SK-MEL-5 (cell line): ENCODE measurements at regions not wholly inside any gene's neighbourhood (a gene's known extent, or its start where the extent isn't known, plus 50 kb on each side); places are given as distances from the start of the nearest gene placed in this dataset.

Experiments used
- DNase-seq: peaks from one replicate; pipeline ENCODE4 v3.0.0-alpha.2; 2016; ENCODE audit warnings: low read depth, low spot score
- in situ Hi-C: cut with HindIII; loops from 2 replicates; pipeline ENCODE4 v1.10.0; 2016; ENCODE audit warnings: low sequenced_read_pairs, high pct_unique_total_duplicates, low pct_unique_long_range_greater_than_20kb

DNA sequence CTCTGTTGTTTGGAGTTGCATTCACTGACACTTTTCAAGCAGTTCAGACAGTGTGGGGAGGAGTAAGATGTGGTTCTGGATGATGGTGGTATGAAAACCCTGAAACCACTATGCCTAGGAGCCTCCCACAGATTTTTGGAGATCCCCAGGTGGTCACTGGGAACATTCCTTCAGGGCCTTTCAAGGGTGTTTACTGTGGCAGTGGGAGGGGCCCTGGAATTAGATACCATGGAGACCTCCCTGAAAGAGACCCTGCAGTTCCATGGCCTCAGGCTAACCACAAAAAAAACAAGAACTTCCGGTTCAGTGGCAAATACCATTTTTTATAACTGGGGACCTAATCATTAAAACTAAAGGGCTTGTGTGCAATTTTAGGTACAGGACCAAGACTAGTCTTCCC lies 79.9 kb downstream of the TMEM100 start:
- in situ Hi-C loops = no loop called here
- no peak for DNase-seq

DNA sequence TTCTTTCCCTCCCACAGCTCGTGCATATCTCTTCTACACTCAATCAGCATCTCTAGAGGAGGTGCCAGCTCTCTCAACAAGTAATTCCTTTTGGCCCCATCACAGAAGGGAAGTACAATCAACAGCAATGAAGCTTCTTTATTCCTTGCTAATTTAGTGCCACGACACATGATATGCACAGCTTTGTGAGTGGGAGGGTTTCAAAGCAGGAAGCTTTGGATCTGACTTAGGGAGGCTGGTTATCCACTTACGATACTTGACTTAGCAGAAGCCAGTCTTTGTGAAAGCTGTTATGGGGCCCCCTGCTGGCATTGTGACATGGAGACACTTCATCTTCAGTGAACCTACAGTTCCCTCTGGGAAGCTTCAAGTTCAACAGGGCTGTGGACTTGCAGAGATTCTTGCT lies 81.0 kb downstream of the TMEM100 start:
- peak; percentile 88 for DNase-seq
- in situ Hi-C loops = no loop called here

DNA sequence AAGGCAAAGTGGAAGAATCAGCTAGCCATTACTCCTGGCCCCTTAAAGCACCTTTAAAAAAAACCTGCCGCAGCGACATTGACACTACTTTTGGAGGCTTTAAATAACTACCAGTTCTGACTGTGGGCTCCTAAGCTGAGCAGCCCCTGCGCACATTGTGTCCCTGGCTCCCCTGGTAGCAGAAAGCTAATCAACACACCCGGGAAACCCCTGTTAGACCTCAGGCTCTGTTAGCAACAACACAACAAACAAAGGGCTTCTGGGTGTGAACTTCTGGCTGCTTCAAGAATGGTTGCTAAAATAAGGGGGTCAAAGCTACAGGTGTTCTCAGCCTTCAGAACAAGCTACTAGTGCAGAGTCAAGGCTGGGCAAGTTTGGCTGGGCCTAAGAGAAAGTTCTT lies 83.6 kb downstream of the TMEM100 start:
- in situ Hi-C loops = loop anchor here (5.0 kb wide), 1 partner anchor 133 kb away; no protein-coding TSS in a partner anchor

DNA sequence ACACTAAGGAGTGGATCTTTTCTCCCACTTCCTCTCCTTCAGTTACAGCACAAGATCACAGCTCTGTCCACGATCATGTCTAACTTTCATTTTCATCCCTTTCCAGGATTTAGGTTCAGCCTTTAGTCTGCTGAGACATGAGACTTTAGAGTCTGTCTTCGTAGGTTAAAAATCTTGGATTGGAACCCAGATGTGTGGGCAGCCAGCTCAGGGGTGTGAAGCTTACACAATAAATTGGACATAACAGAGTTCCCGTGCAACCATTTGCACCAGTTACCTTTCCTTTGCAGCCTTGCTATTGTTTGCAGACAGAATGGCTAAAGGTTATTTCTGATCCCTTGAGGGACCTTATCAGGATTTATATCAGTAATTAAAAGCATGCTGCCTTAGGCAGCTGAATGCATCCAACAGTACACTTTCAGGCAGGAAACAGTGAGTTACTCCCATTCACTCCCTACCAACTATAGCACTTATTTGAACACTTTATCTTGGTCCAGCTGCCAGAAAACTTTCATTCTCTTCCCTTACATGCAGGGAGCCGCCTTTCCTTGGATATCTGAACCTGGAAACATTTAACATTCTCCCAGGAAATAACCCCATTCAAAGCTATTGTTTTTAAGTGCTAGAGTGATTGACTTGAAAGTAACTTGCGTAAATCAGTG lies 87.3 kb downstream of the TMEM100 start:
- peak; percentile 17 for DNase-seq
- in situ Hi-C loops = loop anchor here (5.0 kb wide), 1 partner anchor 137 kb away; no protein-coding TSS in a partner anchor

More for the DNA sequence above, 83.6 kb downstream of the TMEM100 start:
- DNase-seq = no peak

DNA sequence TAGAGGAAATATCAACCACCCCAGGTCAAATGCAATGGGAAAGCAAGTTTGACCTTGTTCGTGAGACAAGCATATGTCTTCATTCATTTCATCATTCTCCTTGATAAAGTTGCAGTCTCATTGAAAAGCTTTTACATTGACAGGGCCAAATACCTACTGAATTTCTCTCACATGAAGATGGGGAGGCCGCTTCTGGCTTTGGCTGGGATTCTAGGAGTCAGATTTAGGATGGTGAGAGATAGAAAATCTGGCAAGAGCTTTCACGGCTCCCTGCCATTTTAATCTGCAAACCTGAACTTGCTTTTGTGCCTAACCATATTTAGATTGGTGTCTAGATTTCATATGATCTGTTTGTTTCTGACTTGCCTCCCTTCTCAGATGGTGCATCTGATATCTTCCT lies 88.0 kb downstream of the TMEM100 start:
- DNase-seq = no peak
- in situ Hi-C loops = loop anchor here (5.0 kb wide), 1 partner anchor 138 kb away; no protein-coding TSS in a partner anchor

DNA sequence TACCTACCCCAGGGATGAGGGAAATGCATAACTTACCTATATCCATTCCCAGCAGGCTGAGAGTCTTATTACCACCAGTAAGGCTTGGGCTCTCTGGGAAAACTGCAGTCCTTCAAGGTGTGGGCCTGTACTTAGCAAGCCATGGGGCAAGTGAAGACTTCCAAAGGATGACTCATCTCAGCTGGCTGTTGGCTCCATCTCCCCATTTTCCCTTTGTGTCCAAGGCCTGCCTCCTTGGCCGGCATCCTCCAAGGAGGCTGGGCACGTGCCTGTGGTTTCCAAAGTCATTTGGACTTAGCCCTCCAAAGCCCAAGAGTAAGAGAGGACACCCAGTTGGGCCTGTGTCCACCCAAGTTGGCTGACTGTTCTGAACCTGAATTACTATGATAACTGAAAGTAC lies 89.8 kb downstream of the TMEM100 start:
- in situ Hi-C loops = no loop called here
- no peak for DNase-seq

DNA sequence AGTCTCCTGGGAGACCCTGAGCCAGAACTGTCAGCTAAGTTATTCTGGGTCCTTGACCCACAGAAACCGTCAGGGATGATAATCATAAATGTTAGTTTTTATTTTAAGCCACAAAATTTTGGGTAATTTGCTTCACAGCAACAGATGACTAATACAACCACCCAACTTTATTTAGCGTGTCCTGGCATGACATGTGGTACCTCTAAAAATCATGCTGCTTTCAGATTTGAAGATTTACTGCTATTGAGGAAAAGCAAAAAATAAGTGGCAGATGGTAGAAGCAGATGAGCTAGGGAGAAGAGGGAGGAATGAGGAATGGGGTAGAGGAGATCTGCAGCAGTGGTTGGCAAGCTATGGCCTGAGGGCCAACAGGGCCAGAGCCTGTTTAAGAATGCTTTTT lies 90.4 kb downstream of the TMEM100 start:
- in situ Hi-C loops = no loop called here
- DNase-seq = no peak

DNA sequence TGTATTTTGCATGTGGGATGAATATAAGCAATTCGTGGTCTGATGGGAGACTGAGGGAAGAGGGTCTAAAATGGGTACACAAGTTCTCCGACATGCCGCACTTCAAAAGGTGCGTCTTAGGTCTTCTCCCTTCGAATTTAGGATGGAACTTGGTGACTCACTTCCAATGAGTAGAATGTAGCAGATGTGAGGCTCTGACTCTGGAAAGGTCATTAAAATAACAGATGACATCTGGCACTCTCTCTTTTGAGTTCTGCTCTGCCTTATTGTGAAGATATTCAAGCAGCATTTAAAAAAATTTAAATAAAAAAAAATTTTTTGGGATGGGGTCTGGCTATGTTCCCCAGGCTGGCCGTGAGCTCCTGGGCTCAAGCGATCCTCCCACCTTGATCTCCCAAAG lies 92.7 kb downstream of the TMEM100 start:
- in situ Hi-C loops = no loop called here
- DNase-seq = no peak

DNA sequence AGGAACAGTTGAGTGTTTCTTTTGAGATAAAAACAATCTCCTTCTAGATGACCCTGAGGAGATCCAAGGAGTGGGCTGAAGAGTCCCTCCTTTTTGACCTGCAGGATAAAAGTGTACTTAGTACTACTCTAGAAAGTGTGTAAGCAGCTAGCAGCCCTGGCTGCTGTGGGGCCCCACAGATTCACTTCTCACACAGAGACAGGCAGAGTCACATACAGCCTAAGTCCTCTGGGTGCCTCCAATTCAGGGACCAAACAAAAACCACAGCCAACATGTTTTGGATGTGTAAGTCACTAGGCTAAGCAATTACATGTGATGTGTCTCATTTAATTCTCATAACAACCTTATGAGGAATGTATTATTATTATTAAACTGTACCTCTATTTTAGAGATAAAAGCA lies 97.1 kb downstream of the TMEM100 start:
- DNase-seq = no peak
- in situ Hi-C loops = no loop called here

DNA sequence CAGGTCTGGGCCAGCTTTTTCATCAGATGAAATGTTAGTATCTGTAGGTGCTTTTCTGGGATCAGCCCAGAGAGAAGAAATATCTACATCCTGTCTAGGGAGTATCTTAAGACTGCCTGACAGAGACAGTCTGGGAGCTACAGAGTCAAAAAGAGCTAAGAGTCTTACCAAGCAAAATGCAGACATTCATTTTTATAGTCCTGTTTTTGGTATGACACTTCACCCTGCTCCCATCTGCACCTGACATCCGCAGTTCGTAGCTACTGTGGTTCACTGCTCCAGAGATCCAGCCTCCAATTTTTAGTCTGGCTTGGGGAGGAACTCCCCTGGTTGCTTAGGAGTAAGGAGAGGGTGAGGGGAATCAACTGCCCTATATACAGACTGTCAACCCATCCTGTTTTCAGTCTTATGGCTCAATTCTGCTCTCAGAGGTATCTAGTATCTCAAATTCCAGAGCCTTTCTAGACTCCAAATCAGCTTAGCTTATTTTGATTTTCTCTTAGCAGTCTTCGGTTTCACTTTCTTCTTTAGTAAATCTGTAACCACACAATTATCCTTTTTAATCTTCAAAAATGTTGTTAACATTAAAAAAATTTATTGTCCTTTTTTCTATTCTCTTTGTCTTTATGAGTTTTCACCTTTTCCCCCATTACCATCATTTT lies 97.8 kb downstream of the TMEM100 start:
- in situ Hi-C loops = no loop called here
- no peak for DNase-seq

DNA sequence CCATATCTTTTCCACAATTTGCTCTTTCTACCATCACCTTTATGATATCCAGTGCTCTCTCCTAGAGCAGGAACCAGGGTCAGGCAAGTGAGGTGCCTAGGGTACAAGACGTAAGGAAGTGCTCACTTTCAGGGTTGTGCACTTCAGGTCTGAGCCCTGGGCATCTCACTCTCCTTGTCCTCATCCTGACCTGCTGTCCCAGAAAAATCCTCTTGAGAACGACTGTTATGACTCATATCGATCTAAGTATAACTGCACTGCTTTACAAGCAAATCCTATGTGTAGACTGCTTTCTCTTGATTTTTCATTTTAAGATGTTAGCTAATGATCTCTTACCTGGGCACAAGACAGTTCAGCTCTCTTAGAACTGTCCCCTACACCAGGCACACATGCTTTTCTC lies 100.1 kb downstream of the TMEM100 start:
- DNase-seq = no peak
- in situ Hi-C loops = no loop called here

DNA sequence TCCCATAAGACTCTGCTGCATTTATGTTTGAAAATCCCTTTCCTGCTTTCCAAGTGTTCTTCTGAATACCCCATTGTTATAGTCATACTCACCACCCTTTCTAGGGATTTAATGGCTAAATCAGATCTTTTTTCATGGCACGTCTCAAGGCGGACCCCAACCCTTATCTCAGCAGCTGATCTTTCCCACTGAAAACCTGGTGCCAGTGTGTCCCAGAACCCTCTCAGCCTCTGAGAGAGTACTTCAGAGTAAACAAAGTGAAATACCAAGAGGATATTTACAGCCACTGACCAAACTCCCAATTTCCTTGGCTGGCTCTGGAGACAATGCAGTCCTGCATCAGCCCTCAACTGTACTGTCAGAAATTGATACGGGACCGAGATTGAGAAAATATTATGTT lies 101.7 kb downstream of the TMEM100 start:
- DNase-seq = no peak
- in situ Hi-C loops = no loop called here

DNA sequence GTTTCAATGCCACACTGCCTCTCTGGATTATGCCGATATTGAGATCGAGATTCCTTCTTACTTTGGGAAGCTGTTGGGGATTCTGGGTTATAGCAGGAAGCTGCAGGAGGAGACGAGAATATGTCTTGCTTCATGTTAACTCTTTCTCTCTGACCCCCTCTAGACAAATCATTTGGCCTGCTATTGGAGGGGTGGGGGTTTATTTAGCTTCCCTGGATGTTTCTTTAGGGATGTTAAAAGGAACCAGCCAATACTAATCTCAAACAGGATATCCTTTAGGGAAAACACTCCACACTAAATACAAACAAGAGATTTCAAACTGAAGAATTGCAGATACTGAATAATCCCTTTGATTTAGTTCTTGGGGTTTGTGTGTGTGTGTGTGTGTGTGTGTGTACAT lies 102.6 kb downstream of the TMEM100 start:
- DNase-seq = no peak
- in situ Hi-C loops = no loop called here

DNA sequence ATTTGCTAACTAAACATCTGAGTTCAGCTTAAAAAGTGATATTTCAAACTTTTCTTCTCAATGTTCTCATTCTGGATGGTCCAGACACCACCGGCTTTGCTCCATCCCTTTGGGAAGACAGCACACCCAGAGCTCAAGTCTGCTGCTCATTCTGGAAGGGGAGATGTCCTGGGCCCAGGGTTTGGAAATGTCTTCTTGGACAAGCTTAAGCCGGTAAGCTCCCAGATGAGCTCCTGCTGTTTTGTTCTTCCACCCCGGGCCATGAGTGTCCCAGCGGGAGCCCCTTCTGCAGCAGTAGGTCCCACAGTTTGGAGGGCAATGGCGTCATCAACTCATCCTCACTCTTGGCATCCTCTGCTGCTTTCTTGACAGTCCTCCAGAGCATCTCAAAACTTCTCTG lies 105.2 kb downstream of the TMEM100 start:
- DNase-seq = no peak
- in situ Hi-C loops = no loop called here

DNA sequence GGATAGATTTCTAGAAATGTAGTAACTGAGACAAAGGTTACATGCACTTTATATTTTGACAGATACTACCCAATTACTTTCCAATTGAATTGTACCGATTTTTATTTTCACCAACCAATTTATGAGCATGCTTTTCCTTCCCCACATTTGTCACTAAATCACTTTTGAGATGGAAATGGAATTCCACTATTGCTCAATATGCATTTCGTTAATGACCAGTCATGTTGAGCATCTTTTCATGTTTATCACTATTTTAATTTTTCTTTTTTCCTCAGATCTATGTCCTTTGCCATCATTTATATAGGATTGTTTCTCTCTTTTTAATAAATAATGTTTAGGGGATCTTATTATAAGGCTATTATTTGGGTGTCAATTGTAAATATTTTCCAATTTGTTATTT lies 102.8 kb upstream of the SMIM36 start:
- in situ Hi-C loops = no loop called here
- DNase-seq = no peak

DNA sequence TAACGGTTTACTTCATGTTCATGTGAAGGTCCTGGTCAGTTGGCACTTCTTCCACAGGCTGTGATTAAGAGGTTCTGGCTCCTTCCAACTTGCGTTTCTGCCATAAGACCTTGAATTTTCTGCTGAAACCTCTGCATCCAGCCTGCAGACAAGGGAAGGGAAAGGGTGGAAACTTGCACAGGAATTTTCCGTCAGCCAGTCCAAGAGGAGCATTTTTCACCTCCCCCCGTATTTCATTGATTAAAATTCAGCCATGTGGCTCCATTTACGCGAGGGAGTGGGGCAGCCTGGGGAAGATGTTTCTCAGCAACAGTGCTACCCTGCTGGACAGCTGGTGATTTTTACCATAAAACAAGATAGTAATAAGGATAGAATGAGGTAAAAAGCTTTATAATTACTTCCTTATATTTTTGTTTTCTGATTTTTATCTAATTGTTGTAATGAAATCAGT lies 101.5 kb upstream of the SMIM36 start:
- in situ Hi-C loops = no loop called here

DNA sequence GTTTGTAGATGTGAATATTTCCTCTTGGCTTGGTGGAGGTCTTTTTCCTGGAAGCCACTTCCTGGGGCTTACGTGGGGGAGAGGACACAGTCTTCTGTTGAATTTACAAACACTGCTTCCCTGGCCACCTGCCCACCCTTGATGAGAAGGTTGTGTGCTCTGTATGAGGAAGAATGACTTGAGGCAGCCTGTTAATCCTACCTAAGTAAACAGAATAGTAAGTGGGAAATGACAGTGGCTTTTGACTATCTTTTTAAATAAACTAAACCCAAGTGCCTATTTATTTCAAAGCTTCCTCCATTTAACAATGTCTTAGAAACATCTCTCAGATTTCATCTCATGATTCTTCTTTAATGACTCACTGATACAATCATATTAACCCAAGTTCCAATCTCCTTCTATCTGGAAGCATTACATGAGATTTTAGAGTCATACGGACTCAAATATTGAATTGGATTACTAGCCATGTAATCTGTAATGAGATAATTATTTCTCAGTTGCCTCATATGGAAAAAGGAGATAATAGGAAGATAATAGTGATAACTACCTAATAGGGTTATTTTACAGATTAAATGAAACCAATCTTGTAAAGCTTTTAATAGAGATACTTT lies 96.6 kb upstream of the SMIM36 start:
- DNase-seq = no peak
- in situ Hi-C loops = no loop called here

More for the DNA sequence above, 101.5 kb upstream of the SMIM36 start:
- DNase-seq = no peak

DNA sequence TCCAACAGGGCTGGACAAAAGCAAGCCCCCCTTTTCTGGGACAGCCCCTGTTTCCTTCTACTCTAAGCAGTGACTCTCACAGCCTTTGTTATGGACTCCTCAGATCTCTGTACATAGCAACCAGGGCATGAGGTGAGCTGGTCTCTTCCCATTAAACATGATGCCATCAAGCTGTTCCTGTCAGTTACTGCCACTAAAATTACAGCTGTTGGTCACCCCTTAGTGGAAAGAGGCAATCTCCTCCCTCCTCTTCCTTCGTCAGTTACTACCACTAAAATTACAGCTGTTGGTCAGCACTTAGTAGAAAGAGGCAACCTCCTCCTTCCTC lies 95.2 kb upstream of the SMIM36 start:
- in situ Hi-C loops = no loop called here
- DNase-seq = no peak
